B cell (primary cell): ENCODE measurements at regions not wholly inside any gene's neighbourhood (a gene's known extent, or its start where the extent isn't known, plus 50 kb on each side); places are given as distances from the start of the nearest gene placed in this dataset.

Source experiments
- EZH2 ChIP-seq: IDR thresholded peaks from 2 replicates; pipeline ENCODE4 v1.6.1; 2012; ENCODE audit warnings: borderline replicate concordance, low read depth, mild to moderate bottlenecking, moderate library complexity, low read length; ENCODE audit not compliant: insufficient read depth, poor library complexity, severe bottlenecking
- TF ChIP-seq, protein P1 (sequence below): fragments of 200-600 bp; IDR thresholded peaks from one replicate; pipeline ENCODE4 v1.8.0; 2022; ENCODE audit warnings: antibody characterized with exemption, mild to moderate bottlenecking

DNA sequence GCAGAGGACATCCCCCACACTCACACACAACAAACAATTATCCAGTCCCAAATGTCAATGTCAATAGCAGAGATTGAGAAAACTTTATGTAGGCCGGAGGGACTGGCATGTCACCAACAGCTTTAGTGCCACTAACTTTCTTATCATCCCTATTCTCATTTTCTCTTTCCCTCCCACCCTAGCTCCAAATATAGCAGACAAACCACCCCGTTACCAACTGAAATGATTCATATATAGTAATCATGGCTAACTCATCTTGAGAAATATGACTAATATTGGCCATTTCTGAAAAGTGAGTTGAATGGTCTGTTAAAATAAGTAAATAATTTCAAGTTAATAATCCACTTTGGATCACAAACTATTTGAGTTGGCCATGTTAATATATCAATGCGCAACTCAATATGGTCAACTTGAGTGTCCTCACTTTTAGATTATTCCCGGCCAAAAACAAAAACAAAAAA, 242.1 kb upstream of the RND3 start:
- TF ChIP-seq, protein P1, sequence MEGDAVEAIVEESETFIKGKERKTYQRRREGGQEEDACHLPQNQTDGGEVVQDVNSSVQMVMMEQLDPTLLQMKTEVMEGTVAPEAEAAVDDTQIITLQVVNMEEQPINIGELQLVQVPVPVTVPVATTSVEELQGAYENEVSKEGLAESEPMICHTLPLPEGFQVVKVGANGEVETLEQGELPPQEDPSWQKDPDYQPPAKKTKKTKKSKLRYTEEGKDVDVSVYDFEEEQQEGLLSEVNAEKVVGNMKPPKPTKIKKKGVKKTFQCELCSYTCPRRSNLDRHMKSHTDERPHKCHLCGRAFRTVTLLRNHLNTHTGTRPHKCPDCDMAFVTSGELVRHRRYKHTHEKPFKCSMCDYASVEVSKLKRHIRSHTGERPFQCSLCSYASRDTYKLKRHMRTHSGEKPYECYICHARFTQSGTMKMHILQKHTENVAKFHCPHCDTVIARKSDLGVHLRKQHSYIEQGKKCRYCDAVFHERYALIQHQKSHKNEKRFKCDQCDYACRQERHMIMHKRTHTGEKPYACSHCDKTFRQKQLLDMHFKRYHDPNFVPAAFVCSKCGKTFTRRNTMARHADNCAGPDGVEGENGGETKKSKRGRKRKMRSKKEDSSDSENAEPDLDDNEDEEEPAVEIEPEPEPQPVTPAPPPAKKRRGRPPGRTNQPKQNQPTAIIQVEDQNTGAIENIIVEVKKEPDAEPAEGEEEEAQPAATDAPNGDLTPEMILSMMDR = no peak
- no peak for TF ChIP-seq EZH2
